ENCODE measurements at regions not wholly inside any gene's neighbourhood (a gene's known extent, or its start where the extent isn't known, plus 50 kb on each side); places are given as distances from the start of the nearest gene placed in this dataset.

DNA sequence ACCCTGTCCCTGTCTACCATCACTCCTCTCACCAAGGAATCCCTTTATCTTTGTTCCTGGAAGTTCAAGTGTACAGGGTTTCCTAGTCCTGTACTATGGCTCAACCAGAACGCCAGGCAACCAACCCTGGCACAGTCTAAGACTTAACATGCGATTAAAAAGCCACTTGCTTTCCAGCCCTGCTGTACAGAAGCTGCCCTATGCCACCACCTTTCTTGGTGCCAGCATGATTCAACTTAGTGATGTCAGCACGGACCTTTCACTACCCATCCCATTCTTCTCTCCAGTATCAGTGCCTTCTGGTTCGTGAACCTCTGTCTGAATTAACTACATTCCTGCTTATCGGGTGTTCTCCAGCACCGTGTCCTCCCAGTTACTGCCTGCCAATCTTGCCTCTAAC, 151.1 kb downstream of the KLF12 start:
- ATAC-seq = no peak
- no peak overlapping the region for H3K4me3 Mint-ChIP-seq
- no peaks in the 10 kb centered on the region for H3K27me3 Mint-ChIP-seq
- no peak for DNase-seq
- H3K36me3 Mint-ChIP-seq (ENCODE audit: low read depth) = peaks cover 16% of the 10 kb centered on the region
- TF ChIP-seq CTCF (IDR thresholded peaks at IDR 0.05) = no peak
- peaks cover 53% of the 10 kb centered on the region for H3K4me1 Mint-ChIP-seq (ENCODE audit: low read depth)
- ChIA-PET CTCF (no interaction called here), POLR2A (interaction anchor here (1.0 kb wide), 1 partner anchor 17 kb away, joined by 3 read pairs; no protein-coding TSS in a partner anchor)
- H3K27ac Mint-ChIP-seq = no peak overlapping the region
- intact Hi-C loops (cut with micrococcal nuclease) = no loop called here
- H3K9me3 Mint-ChIP-seq = no peaks in the 10 kb centered on the region

- ATAC-seq (no peak), DNase-seq (no peak)
- Mint-ChIP-seq H3K36me3 (ENCODE audit: low read depth) (peaks cover 22% of the 10 kb centered on the region), H3K27me3 (no peaks in the 10 kb centered on the region), H3K27ac (no peak overlapping the region), H3K9me3 (no peaks in the 10 kb centered on the region), H3K4me3 (no peak overlapping the region), H3K4me1 (ENCODE audit: low read depth) (peaks cover 52% of the 10 kb centered on the region)
- ChIA-PET POLR2A (no interaction called here), CTCF (no interaction called here)
- intact Hi-C loops (cut with micrococcal nuclease) = no loop called here
- TF ChIP-seq CTCF (IDR thresholded peaks at IDR 0.05) = no peak
These were observed 152.6 kb downstream of the KLF12 start for GRCh38 chr13:73981595-73981994.

- H3K36me3 Mint-ChIP-seq (ENCODE audit: low read depth) = peaks cover 29% of the 10 kb centered on the region
- no peak for ATAC-seq
- DNase-seq = no peak
- peak overlapping the region; percentile 11 for H3K27ac Mint-ChIP-seq
- intact Hi-C loops (cut with micrococcal nuclease) = no loop called here
- peaks cover 11% of the 10 kb centered on the region for H3K9me3 Mint-ChIP-seq
- ChIA-PET POLR2A (interaction anchor here (1.3 to 1.4 kb wide), 2 partner anchors 13 to 37 kb away, joined by 3 read pairs; no protein-coding TSS in a partner anchor), CTCF (interaction anchor here (0.9 to 1.0 kb wide), 2 partner anchors 10 to 64 kb away, joined by 4 read pairs; no protein-coding TSS in a partner anchor)
- H3K4me3 Mint-ChIP-seq = no peak overlapping the region
- no peaks in the 10 kb centered on the region for H3K27me3 Mint-ChIP-seq
- peaks cover 60% of the 10 kb centered on the region for H3K4me1 Mint-ChIP-seq (ENCODE audit: low read depth)
- TF ChIP-seq CTCF (IDR thresholded peaks at IDR 0.05) = no peak
These were observed 158.4 kb downstream of the KLF12 start for GRCh38 chr13:73975767-73976166.

DNA sequence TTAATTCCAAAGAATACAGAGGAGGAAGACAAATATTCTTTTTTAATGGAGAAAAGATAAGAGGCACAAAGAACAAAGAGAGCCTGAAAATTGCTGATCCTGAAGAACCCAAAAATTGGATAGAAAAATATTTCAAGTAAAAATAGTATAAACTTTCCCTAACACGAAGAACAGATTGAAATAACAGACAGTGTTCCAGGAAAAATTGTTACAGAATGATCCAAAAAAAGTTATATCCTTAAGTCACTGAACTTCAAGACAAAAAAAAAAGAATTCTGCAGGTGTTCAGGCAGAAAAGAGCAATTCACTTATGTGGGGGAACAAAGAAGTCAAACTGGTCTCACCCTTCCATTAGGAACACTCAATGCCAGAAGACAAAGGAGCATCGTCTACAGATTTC, 160.2 kb downstream of the KLF12 start:
- DNase-seq (no peak), ATAC-seq (no peak)
- ChIA-PET POLR2A (no interaction called here), CTCF (no interaction called here)
- intact Hi-C loops (cut with micrococcal nuclease) = no loop called here
- no peak for TF ChIP-seq CTCF (IDR thresholded peaks at IDR 0.05)
- H3K36me3 Mint-ChIP-seq (ENCODE audit: low read depth) = peaks cover 27% of the 10 kb centered on the region
- H3K4me3 Mint-ChIP-seq = no peak overlapping the region
- H3K27ac Mint-ChIP-seq = no peak overlapping the region
- H3K27me3 Mint-ChIP-seq = no peaks in the 10 kb centered on the region
- peaks cover 11% of the 10 kb centered on the region for H3K9me3 Mint-ChIP-seq
- H3K4me1 Mint-ChIP-seq (ENCODE audit: low read depth) = peaks cover 63% of the 10 kb centered on the region

DNA sequence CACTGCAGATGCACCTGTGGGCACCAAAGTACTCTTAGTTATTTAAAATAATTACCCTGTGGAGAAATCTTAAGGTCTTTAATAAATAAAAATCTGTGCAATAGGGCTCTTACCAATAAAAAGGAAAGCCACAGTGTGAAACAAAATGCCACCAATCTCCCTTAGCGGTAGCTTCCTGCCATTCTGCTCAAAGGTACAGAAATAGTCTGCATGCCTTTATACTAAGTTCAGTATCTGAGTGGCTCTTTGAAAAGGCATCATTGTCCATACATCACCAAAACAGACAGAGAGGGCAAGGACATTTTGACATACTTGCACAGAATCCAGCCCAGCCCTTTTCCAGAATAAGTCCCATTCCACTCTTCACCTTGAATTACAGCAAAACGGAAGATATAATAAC, 161.0 kb downstream of the KLF12 start:
- TF ChIP-seq CTCF (IDR thresholded peaks at IDR 0.05) = no peak
- Mint-ChIP-seq H3K9me3 (peaks cover 11% of the 10 kb centered on the region), H3K36me3 (ENCODE audit: low read depth) (peaks cover 24% of the 10 kb centered on the region), H3K4me1 (ENCODE audit: low read depth) (peaks cover 62% of the 10 kb centered on the region), H3K4me3 (no peak overlapping the region), H3K27ac (no peak overlapping the region), H3K27me3 (no peaks in the 10 kb centered on the region)
- ATAC-seq (no peak), DNase-seq (no peak)
- intact Hi-C loops (cut with micrococcal nuclease) = no loop called here
- ChIA-PET POLR2A (interaction anchor here (1.5 kb wide), 1 partner anchor 9 kb away, joined by 4 read pairs; no protein-coding TSS in a partner anchor), CTCF (no interaction called here)
